K562 (cell line): ENCODE measurements at regions not wholly inside any gene's neighbourhood (a gene's known extent, or its start where the extent isn't known, plus 50 kb on each side); places are given as distances from the start of the nearest gene placed in this dataset.

Experiments used
- FOXA3 ChIP-seq, 2 experiments: fragments of 450-650 bp in 1 of 2; sonication (generic) in 1 of 2; formaldehyde crosslinking; IDR thresholded peaks in 1 of 2; conservative IDR thresholded peaks in 1 of 2; 2 replicates each; pipeline versions ENCODE4 v1.4.0 to v1.8.0; 2020 to 2022; ENCODE audit warnings: mild to moderate bottlenecking in 2 of 2, missing genetic modification reagents in 1 of 2
- IRF9 ChIP-seq: fragments of 450-650 bp; IDR thresholded peaks from 2 replicates; pipeline ENCODE4 v1.6.1; 2016; ENCODE audit warnings: missing biosample characterization, missing genetic modification characterization
- KAT8 ChIP-seq: fragments of 450-650 bp; IDR thresholded peaks from 2 replicates; pipeline ENCODE4 v1.6.1; 2016; ENCODE audit warnings: low read depth, mild to moderate bottlenecking
- KDM4B ChIP-seq, 2 experiments: fragments of 450-650 bp in 1 of 2; sonication (generic) in 1 of 2; IDR thresholded peaks; 2 replicates each; pipeline ENCODE4 v1.6.1; 2016 to 2017; ENCODE audit warnings: borderline replicate concordance in 2 of 2, antibody characterized with exemption in 1 of 2, low read depth in 1 of 2, mild to moderate bottlenecking in 1 of 2
- MTA2 ChIP-seq: fragments of 450-650 bp; IDR thresholded peaks from 2 replicates; pipeline ENCODE4 v1.6.1; 2016; ENCODE audit warnings: low read depth
- MYNN ChIP-seq, 2 experiments: sonication (generic); formaldehyde crosslinking in 1 of 2; IDR thresholded peaks; 2 replicates each; pipeline versions ENCODE4 v1.5.0 to v1.6.1; 2016 to 2020; ENCODE audit warnings: antibody characterized with exemption in 1 of 2, missing genetic modification reagents in 1 of 2
- SIN3A ChIP-seq, 2 experiments: fragments of 150-350 bp in 1 of 2; IDR thresholded peaks; 2 replicates each; pipeline ENCODE4 v1.6.1; 2011 to 2016; ENCODE audit warnings: borderline replicate concordance in 2 of 2, low read depth in 2 of 2, low read length in 2 of 2, mild to moderate bottlenecking in 2 of 2, moderate library complexity in 2 of 2; ENCODE audit not compliant: control insufficient read depth in 1 of 2
- TRIM28 ChIP-seq: fragments of 450-650 bp; IDR thresholded peaks from 2 replicates; pipeline ENCODE4 v1.6.1; 2017
- TSHZ1 ChIP-seq: fragments of 250-450 bp; sonication (Bioruptor Pico); IDR thresholded peaks from 2 replicates; pipeline ENCODE4 v1.4.0; 2020; ENCODE audit warnings: mild to moderate bottlenecking, moderate library complexity
- ZBTB2 ChIP-seq: fragments of 450-650 bp; IDR thresholded peaks from 2 replicates; pipeline ENCODE4 v1.6.1; 2016; ENCODE audit warnings: antibody characterized with exemption
- ZNF436 ChIP-seq: fragments of 250-450, 450-650 bp; sonication (Bioruptor Pico); formaldehyde crosslinking; IDR thresholded peaks from 2 replicates; pipeline ENCODE4 v1.7.0; 2020; ENCODE audit warnings: mild to moderate bottlenecking
- ZNF644 ChIP-seq: fragments of 200-800 bp; sonication (Bioruptor generic); IDR thresholded peaks from 2 replicates; pipeline ENCODE4 v1.6.1; 2016; ENCODE audit warnings: low read depth, missing genetic modification characterization, missing compliant biosample characterization
- ZNF717 ChIP-seq: fragments of 250-450 bp; sonication (Bioruptor Pico); IDR thresholded peaks from 2 replicates; pipeline ENCODE4 v1.5.0; 2021
- TF ChIP-seq, protein P1 (sequence below): fragments of 450-650 bp; IDR thresholded peaks from 2 replicates; pipeline ENCODE4 v1.6.1; 2017; ENCODE audit warnings: mild to moderate bottlenecking, moderate library complexity
- TF ChIP-seq, protein P2 (sequence below): fragments of 250-450 bp; sonication (Bioruptor Pico); IDR thresholded peaks from 2 replicates; pipeline ENCODE4 v1.9.0; 2021; ENCODE audit warnings: mild to moderate bottlenecking, inconsistent platforms

GRCh38 chr6:27810768-27811450, 101.3 kb downstream of the OR2B2 start (continued):
- TF ChIP-seq IRF9 (no peak), KDM4B (IDR thresholded peaks at IDR 0.05; ENCODE audit: borderline replicate concordance in 2 of 2, low read depth in 1 of 2) (no peak), SIN3A (IDR thresholded peaks at IDR 0.05; ENCODE audit: borderline replicate concordance in 2 of 2, control insufficient read depth in 1 of 2, low read depth in 2 of 2, low read length in 2 of 2) (0 out of 4 replicates have a peak, but pooled peaks of 1 of the 2 experiments have one; percentile 46), KAT8 (no peak), ZNF436 (CRISPR knock-in tag) (peak; percentile 76; the same call in 1 of the 2 replicates), ZBTB2 (no peak), TSHZ1 (no peak), ZNF717 (CRISPR knock-in tag) (peak; percentile 78; the same call in 1 of the 2 replicates), TRIM28 (no peak), MYNN (IDR thresholded peaks at IDR 0.05) (no peak), MYNN (CRISPR knock-in tag; IDR thresholded peaks at IDR 0.05) (no peak), MTA2 (no peak), ZNF644 (tag) (no peak), FOXA3 (CRISPR knock-in tag; conservative IDR thresholded peaks at IDR 0.05 in 1 of 2, IDR thresholded peaks at IDR 0.05 in 1 of 2) (no peak)
- TF ChIP-seq, protein P1, sequence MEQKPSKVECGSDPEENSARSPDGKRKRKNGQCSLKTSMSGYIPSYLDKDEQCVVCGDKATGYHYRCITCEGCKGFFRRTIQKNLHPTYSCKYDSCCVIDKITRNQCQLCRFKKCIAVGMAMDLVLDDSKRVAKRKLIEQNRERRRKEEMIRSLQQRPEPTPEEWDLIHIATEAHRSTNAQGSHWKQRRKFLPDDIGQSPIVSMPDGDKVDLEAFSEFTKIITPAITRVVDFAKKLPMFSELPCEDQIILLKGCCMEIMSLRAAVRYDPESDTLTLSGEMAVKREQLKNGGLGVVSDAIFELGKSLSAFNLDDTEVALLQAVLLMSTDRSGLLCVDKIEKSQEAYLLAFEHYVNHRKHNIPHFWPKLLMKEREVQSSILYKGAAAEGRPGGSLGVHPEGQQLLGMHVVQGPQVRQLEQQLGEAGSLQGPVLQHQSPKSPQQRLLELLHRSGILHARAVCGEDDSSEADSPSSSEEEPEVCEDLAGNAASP = no peak
- TF ChIP-seq, protein P2, sequence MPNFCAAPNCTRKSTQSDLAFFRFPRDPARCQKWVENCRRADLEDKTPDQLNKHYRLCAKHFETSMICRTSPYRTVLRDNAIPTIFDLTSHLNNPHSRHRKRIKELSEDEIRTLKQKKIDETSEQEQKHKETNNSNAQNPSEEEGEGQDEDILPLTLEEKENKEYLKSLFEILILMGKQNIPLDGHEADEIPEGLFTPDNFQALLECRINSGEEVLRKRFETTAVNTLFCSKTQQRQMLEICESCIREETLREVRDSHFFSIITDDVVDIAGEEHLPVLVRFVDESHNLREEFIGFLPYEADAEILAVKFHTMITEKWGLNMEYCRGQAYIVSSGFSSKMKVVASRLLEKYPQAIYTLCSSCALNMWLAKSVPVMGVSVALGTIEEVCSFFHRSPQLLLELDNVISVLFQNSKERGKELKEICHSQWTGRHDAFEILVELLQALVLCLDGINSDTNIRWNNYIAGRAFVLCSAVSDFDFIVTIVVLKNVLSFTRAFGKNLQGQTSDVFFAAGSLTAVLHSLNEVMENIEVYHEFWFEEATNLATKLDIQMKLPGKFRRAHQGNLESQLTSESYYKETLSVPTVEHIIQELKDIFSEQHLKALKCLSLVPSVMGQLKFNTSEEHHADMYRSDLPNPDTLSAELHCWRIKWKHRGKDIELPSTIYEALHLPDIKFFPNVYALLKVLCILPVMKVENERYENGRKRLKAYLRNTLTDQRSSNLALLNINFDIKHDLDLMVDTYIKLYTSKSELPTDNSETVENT (CRISPR knock-in tag) = no peak
